Keratinocyte (primary cell): ENCODE measurements at regions not wholly inside any gene's neighbourhood (a gene's known extent, or its start where the extent isn't known, plus 50 kb on each side); places are given as distances from the start of the nearest gene placed in this dataset.

Experiments used
- EZH2 ChIP-seq: IDR thresholded peaks from one replicate; pipeline ENCODE4 v1.6.1; 2012; ENCODE audit warnings: inconsistent platforms, mild to moderate bottlenecking, low read length, moderate library complexity
- TF ChIP-seq, protein P1 (sequence below), 3 experiments: IDR thresholded peaks in 1 of 3; conservative IDR thresholded peaks in 1 of 3; optimal IDR thresholded peaks in 1 of 3; 2 replicates in 2 of 3; 3 replicates in 1 of 3; pipeline versions ENCODE3 to v1.5.1; 2011; ENCODE audit warnings: low read length in 3 of 3, mild to moderate bottlenecking in 3 of 3, moderate library complexity in 2 of 3, control low read depth in 1 of 3, inconsistent platforms in 1 of 3; ENCODE audit not compliant: insufficient read depth in 2 of 3; ENCODE audit errors: extremely low read depth in 1 of 3

- TF ChIP-seq, protein P1, sequence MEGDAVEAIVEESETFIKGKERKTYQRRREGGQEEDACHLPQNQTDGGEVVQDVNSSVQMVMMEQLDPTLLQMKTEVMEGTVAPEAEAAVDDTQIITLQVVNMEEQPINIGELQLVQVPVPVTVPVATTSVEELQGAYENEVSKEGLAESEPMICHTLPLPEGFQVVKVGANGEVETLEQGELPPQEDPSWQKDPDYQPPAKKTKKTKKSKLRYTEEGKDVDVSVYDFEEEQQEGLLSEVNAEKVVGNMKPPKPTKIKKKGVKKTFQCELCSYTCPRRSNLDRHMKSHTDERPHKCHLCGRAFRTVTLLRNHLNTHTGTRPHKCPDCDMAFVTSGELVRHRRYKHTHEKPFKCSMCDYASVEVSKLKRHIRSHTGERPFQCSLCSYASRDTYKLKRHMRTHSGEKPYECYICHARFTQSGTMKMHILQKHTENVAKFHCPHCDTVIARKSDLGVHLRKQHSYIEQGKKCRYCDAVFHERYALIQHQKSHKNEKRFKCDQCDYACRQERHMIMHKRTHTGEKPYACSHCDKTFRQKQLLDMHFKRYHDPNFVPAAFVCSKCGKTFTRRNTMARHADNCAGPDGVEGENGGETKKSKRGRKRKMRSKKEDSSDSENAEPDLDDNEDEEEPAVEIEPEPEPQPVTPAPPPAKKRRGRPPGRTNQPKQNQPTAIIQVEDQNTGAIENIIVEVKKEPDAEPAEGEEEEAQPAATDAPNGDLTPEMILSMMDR (optimal IDR thresholded peaks at IDR 0.05 in 1 of 3, IDR thresholded peaks at IDR 0.05 in 1 of 3, conservative IDR thresholded peaks at IDR 0.05 in 1 of 3; ENCODE audit: extremely low read depth in 1 of 3, insufficient read depth in 2 of 3, low read length in 3 of 3) = no peak
- TF ChIP-seq EZH2 = no peak
These were observed 582.7 kb downstream of the REEP3 start for GRCh38 chr10:64103750-64104470.
